ENCODE measurements at regions not wholly inside any gene's neighbourhood (a gene's known extent, or its start where the extent isn't known, plus 50 kb on each side); places are given as distances from the start of the nearest gene placed in this dataset.

DNA sequence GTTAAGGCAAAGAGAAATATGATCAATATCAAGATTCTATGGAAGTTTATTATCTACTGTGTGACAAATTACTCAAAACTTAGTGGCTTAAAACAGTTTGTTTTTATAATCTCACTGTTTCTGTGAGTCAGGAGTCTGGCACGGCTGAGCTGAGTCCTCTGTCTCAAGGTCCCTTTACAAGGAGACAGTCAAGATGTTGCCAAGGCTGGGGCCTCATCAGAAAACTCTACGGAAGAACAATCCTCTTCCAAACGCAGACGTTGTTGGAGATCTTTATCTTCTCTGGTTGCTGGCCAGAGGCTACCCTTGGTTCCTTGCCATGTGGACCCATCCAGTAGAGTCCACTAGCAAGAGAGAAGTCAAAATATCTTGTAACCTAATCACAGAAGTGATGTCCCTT lies 100.6 kb upstream of the CCND2 start:
- Mint-ChIP-seq H3K9me3 (ENCODE audit: low read depth) (no peaks in the 10 kb centered on the region), H3K27ac (ENCODE audit: unreplicated experiment) (no peak overlapping the region), H3K4me3 (ENCODE audit: unreplicated experiment) (no peak overlapping the region), H3K36me3 (ENCODE audit: low read depth) (no peaks in the 10 kb centered on the region), H3K4me1 (ENCODE audit: low read depth) (peaks cover 8% of the 10 kb centered on the region), H3K27me3 (ENCODE audit: low read depth) (peaks cover 19% of the 10 kb centered on the region)
- no peak for DNase-seq (ENCODE audit: low spot score)
- TF ChIP-seq, protein P1, sequence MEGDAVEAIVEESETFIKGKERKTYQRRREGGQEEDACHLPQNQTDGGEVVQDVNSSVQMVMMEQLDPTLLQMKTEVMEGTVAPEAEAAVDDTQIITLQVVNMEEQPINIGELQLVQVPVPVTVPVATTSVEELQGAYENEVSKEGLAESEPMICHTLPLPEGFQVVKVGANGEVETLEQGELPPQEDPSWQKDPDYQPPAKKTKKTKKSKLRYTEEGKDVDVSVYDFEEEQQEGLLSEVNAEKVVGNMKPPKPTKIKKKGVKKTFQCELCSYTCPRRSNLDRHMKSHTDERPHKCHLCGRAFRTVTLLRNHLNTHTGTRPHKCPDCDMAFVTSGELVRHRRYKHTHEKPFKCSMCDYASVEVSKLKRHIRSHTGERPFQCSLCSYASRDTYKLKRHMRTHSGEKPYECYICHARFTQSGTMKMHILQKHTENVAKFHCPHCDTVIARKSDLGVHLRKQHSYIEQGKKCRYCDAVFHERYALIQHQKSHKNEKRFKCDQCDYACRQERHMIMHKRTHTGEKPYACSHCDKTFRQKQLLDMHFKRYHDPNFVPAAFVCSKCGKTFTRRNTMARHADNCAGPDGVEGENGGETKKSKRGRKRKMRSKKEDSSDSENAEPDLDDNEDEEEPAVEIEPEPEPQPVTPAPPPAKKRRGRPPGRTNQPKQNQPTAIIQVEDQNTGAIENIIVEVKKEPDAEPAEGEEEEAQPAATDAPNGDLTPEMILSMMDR (IDR thresholded peaks at IDR 0.05) = no peak

- Mint-ChIP-seq H3K27me3 (ENCODE audit: low read depth) (peaks cover 15% of the 10 kb centered on the region), H3K4me3 (ENCODE audit: unreplicated experiment) (no peak overlapping the region), H3K36me3 (ENCODE audit: low read depth) (no peaks in the 10 kb centered on the region), H3K4me1 (ENCODE audit: low read depth) (peaks cover 8% of the 10 kb centered on the region), H3K9me3 (ENCODE audit: low read depth) (no peaks in the 10 kb centered on the region), H3K27ac (ENCODE audit: unreplicated experiment) (no peak overlapping the region)
- no peak for DNase-seq (ENCODE audit: low spot score)
- TF ChIP-seq, protein P1 (IDR thresholded peaks at IDR 0.05) = no peak
Observed at GRCh38 chr12:4171742-4172141, 101.8 kb upstream of the CCND2 start.

- Mint-ChIP-seq H3K36me3 (ENCODE audit: low read depth) (no peaks in the 10 kb centered on the region), H3K27ac (ENCODE audit: unreplicated experiment) (no peak overlapping the region), H3K4me1 (ENCODE audit: low read depth) (peaks cover 12% of the 10 kb centered on the region), H3K27me3 (ENCODE audit: low read depth) (peaks cover 14% of the 10 kb centered on the region), H3K4me3 (ENCODE audit: unreplicated experiment) (no peak overlapping the region), H3K9me3 (ENCODE audit: low read depth) (no peaks in the 10 kb centered on the region)
- TF ChIP-seq, protein P1 (IDR thresholded peaks at IDR 0.05) = no peak
- DNase-seq (ENCODE audit: low spot score) = no peak
Observed at GRCh38 chr12:4169959-4170358, 103.6 kb upstream of the CCND2 start.

GRCh38 chr12:4169531-4169930 lies 104.0 kb upstream of the CCND2 start:
- no peak for DNase-seq (ENCODE audit: low spot score)
- peaks cover 16% of the 10 kb centered on the region for H3K4me1 Mint-ChIP-seq (ENCODE audit: low read depth)
- H3K27ac Mint-ChIP-seq (ENCODE audit: unreplicated experiment) = no peak overlapping the region
- H3K36me3 Mint-ChIP-seq (ENCODE audit: low read depth) = no peaks in the 10 kb centered on the region
- H3K9me3 Mint-ChIP-seq (ENCODE audit: low read depth) = no peaks in the 10 kb centered on the region
- H3K27me3 Mint-ChIP-seq (ENCODE audit: low read depth) = peaks cover 14% of the 10 kb centered on the region
- TF ChIP-seq, protein P1 (IDR thresholded peaks at IDR 0.05) = no peak
- no peak overlapping the region for H3K4me3 Mint-ChIP-seq (ENCODE audit: unreplicated experiment)

- Mint-ChIP-seq H3K9me3 (ENCODE audit: low read depth) (no peaks in the 10 kb centered on the region), H3K27me3 (ENCODE audit: low read depth) (peaks cover 12% of the 10 kb centered on the region), H3K36me3 (ENCODE audit: low read depth) (no peaks in the 10 kb centered on the region), H3K4me3 (ENCODE audit: unreplicated experiment) (no peak overlapping the region), H3K4me1 (ENCODE audit: low read depth) (peaks cover 17% of the 10 kb centered on the region), H3K27ac (ENCODE audit: unreplicated experiment) (no peak overlapping the region)
- DNase-seq (ENCODE audit: low spot score) = no peak
- TF ChIP-seq, protein P1 (IDR thresholded peaks at IDR 0.05) = no peak
Observed at GRCh38 chr12:4168036-4168435, 105.5 kb upstream of the CCND2 start.
